Loucy (cell line): ENCODE measurements at regions not wholly inside any gene's neighbourhood (a gene's known extent, or its start where the extent isn't known, plus 50 kb on each side); places are given as distances from the start of the nearest gene placed in this dataset.

Experiments
- H2AFZ ChIP-seq: fragments of 200-600 bp; sonication (generic); 2 replicates; pipeline ENCODE4 v1.6.0; 2016; ENCODE audit warnings: antibody characterized with exemption, mild to moderate bottlenecking, low read length, moderate library complexity
- H3F3A ChIP-seq: fragments of 200-600 bp; 2 replicates; pipeline ENCODE4 v1.6.0; 2016; ENCODE audit warnings: antibody characterized with exemption, low read depth, mild to moderate bottlenecking
- H3K27me3 ChIP-seq: fragments of 200-600 bp; sonication (generic); 2 replicates; pipeline ENCODE4 v1.6.1; 2014; ENCODE audit warnings: low read length, mild to moderate bottlenecking; ENCODE audit not compliant: insufficient read depth, poor library complexity, severe bottlenecking
- H3K36me3 ChIP-seq: fragments of 200-600 bp; sonication (generic); 2 replicates; pipeline ENCODE4 v1.6.1; 2016; ENCODE audit warnings: low read length; ENCODE audit not compliant: insufficient read depth
- H3K4me1 ChIP-seq: fragments of 200-600 bp; sonication (generic); 2 replicates; pipeline ENCODE4 v1.5.1; 2014; ENCODE audit warnings: low read length, mild to moderate bottlenecking; ENCODE audit not compliant: insufficient read depth, poor library complexity, severe bottlenecking
- H3K4me2 ChIP-seq: fragments of 200-600 bp; sonication (generic); 2 replicates; pipeline ENCODE4 v1.6.0; 2014; ENCODE audit warnings: antibody characterized with exemption, low read length, low read depth, mild to moderate bottlenecking; ENCODE audit not compliant: poor library complexity, severe bottlenecking
- H3K4me3 ChIP-seq: fragments of 200-600 bp; sonication (generic); 2 replicates; pipeline ENCODE4 v1.5.1; 2014; ENCODE audit warnings: low read length, mild to moderate bottlenecking, mixed read lengths; ENCODE audit not compliant: poor library complexity, severe bottlenecking
- H3K79me2 ChIP-seq: fragments of 200-600 bp; sonication (generic); 2 replicates; pipeline ENCODE4 v1.6.1; 2014; ENCODE audit warnings: low read length; ENCODE audit not compliant: insufficient read depth
- H3K9ac ChIP-seq: fragments of 200-600 bp; sonication (generic); 2 replicates; pipeline ENCODE4 v1.6.0; 2014; ENCODE audit warnings: mild to moderate bottlenecking, low read depth, low read length, moderate library complexity; ENCODE audit not compliant: poor library complexity, severe bottlenecking
- H3K9me2 ChIP-seq: fragments of 200-600 bp; sonication (generic); replicated peaks from 2 replicates; pipeline ENCODE4 v1.6.1; 2016; ENCODE audit warnings: low read depth, low read length, mixed read lengths
- H3K9me3 ChIP-seq: fragments of 200-600 bp; sonication (generic); 2 replicates; pipeline ENCODE4 v1.6.1; 2014; ENCODE audit warnings: mild to moderate bottlenecking, antibody characterized with exemption, low read length, low read depth; ENCODE audit not compliant: insufficient read depth
- H4K20me1 ChIP-seq: fragments of 200-600 bp; sonication (generic); 2 replicates; pipeline ENCODE4 v1.6.0; 2014; ENCODE audit warnings: antibody characterized with exemption, low read length, mild to moderate bottlenecking; ENCODE audit not compliant: insufficient read depth, poor library complexity, severe bottlenecking
- CTCF ChIP-seq: fragments of 200-600 bp; sonication (generic); conservative IDR thresholded peaks from 2 replicates; pipeline ENCODE4 v1.5.1; 2014; ENCODE audit warnings: mild to moderate bottlenecking, antibody characterized with exemption, low read length
- EZH2phosphoT487 ChIP-seq: fragments of 200-600 bp; IDR thresholded peaks from 2 replicates; pipeline ENCODE4 v1.6.1; 2018; ENCODE audit warnings: antibody characterized with exemption, mild to moderate bottlenecking, moderate library complexity, borderline replicate concordance

GRCh38 chr15:31177951-31178350 is 76.4 kb upstream of the TRPM1 start:
- Histone ChIP-seq H3K9me2 (no peaks in the 10 kb centered on the region), H3K79me2 (no peaks in the 10 kb centered on the region), H3K4me1 (peaks cover 10% of the 10 kb centered on the region), H3K4me3 (no peak overlapping the region), H3K27me3 (no peaks in the 10 kb centered on the region), H3K9ac (no peak overlapping the region), H4K20me1 (no peaks in the 10 kb centered on the region), H3F3A (no peaks in the 10 kb centered on the region), H3K4me2 (no peak overlapping the region), H3K9me3 (no peaks in the 10 kb centered on the region; the same call in 1 of the 2 replicates), H3K36me3 (no peaks in the 10 kb centered on the region), H2AFZ (no peak overlapping the region)
- TF ChIP-seq EZH2phosphoT487 (no peak), CTCF (no peak)

GRCh38 chr15:31178705-31179104 is 77.2 kb upstream of the TRPM1 start:
- no peak overlapping the region for H2AFZ ChIP-seq

GRCh38 chr15:31179693-31180092 is 78.2 kb upstream of the TRPM1 start:
- TF ChIP-seq EZH2phosphoT487 (no peak), CTCF (no peak)
- Histone ChIP-seq H3K4me1 (peaks cover 10% of the 10 kb centered on the region), H3K9ac (no peak overlapping the region), H3K4me2 (no peak overlapping the region), H3K36me3 (no peaks in the 10 kb centered on the region), H3K4me3 (no peak overlapping the region), H4K20me1 (no peaks in the 10 kb centered on the region), H3K9me3 (no peaks in the 10 kb centered on the region; the same call in 1 of the 2 replicates), H3F3A (no peaks in the 10 kb centered on the region), H3K9me2 (no peaks in the 10 kb centered on the region), H2AFZ (no peak overlapping the region), H3K27me3 (no peaks in the 10 kb centered on the region), H3K79me2 (no peaks in the 10 kb centered on the region)

More at GRCh38 chr15:31178705-31179104, 77.2 kb upstream of the TRPM1 start:
- Histone ChIP-seq H3K9me2 (no peaks in the 10 kb centered on the region), H3K27me3 (no peaks in the 10 kb centered on the region), H3F3A (no peaks in the 10 kb centered on the region), H3K9me3 (no peaks in the 10 kb centered on the region; the same call in 1 of the 2 replicates), H3K4me3 (no peak overlapping the region), H3K4me2 (no peak overlapping the region), H3K4me1 (peaks cover 10% of the 10 kb centered on the region), H4K20me1 (no peaks in the 10 kb centered on the region), H3K79me2 (no peaks in the 10 kb centered on the region), H3K9ac (no peak overlapping the region), H3K36me3 (no peaks in the 10 kb centered on the region)
- TF ChIP-seq EZH2phosphoT487, result no peak
- TF ChIP-seq CTCF, result no peak
